ENCODE measurements at regions not wholly inside any gene's neighbourhood (a gene's known extent, or its start where the extent isn't known, plus 50 kb on each side); places are given as distances from the start of the nearest gene placed in this dataset.

DNA sequence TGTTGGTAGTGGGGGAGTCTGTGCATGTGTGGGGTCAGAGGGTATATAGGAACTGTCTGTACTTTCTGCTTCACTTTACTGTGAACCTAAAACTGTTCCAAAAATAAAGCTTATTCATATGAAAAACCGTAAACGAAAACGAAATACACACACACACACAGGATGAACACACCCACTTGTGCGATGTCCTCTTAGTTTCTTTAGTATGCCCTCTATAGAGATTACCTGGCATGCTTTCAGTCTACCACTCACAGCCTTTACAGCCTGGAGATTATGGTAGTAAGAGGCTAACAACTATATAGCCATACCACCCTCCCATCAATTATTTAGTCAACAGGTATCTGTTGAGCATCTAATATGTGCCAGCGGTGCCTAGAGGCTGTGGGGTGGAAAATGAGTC lies 60.0 kb upstream of the UBE3A start:
- DNase-seq, result no peak

- no peak for DNase-seq
Measured at GRCh38 chr15:25497934-25498333, 59.1 kb upstream of the UBE3A start.

GRCh38 chr15:25493823-25494526 lies 55.2 kb upstream of the UBE3A start:
- DNase-seq, result no peak

- no peak for DNase-seq
Measured at GRCh38 chr15:25492315-25492714, 53.5 kb upstream of the UBE3A start.
